Activated naive CD8-positive, alpha-beta T cell treated with anti-CD3 and anti-CD28 coated beads for 36 hours (primary cell): ENCODE measurements at regions not wholly inside any gene's neighbourhood (a gene's known extent, or its start where the extent isn't known, plus 50 kb on each side); places are given as distances from the start of the nearest gene placed in this dataset.

Experiments used
- DNase-seq: peaks from one replicate; pipeline ENCODE4 v3.0.0; 2021
- H3K27ac Mint-ChIP-seq: one replicate; pipeline ENCODE4 v1.8.0; 2022; ENCODE audit warnings: mild to moderate bottlenecking, moderate library complexity, mixed read lengths
- H3K27me3 Mint-ChIP-seq: one replicate; pipeline ENCODE4 v1.8.0; 2022; ENCODE audit warnings: mild to moderate bottlenecking, mixed read lengths
- H3K36me3 Mint-ChIP-seq: one replicate; pipeline ENCODE4 v1.8.0; 2021; ENCODE audit warnings: mild to moderate bottlenecking, mixed read lengths
- H3K4me1 Mint-ChIP-seq: one replicate; pipeline ENCODE4 v1.8.0; 2021; ENCODE audit warnings: mixed read lengths
- H3K4me3 Mint-ChIP-seq: one replicate; pipeline ENCODE4 v1.8.0; 2022; ENCODE audit warnings: mild to moderate bottlenecking, moderate library complexity, mixed read lengths
- H3K9me3 Mint-ChIP-seq: one replicate; pipeline ENCODE4 v1.8.0; 2022; ENCODE audit warnings: mixed read lengths

- DNase-seq = peak; percentile 36
- Mint-ChIP-seq H3K4me3 (no peak overlapping the region), H3K27ac (no peak overlapping the region), H3K4me1 (no peaks in the 10 kb centered on the region), H3K36me3 (no peaks in the 10 kb centered on the region), H3K9me3 (peaks cover 4% of the 10 kb centered on the region), H3K27me3 (peaks cover 21% of the 10 kb centered on the region)
Measured at GRCh38 chr22:27405672-27406388, 395.7 kb downstream of the MN1 start.

GRCh38 chr22:27406389-27406861 is 395.1 kb downstream of the MN1 start:
- DNase-seq = no peak
- peaks cover 18% of the 10 kb centered on the region for H3K27me3 Mint-ChIP-seq
- peaks cover 4% of the 10 kb centered on the region for H3K9me3 Mint-ChIP-seq
- no peaks in the 10 kb centered on the region for H3K36me3 Mint-ChIP-seq
- H3K4me3 Mint-ChIP-seq = no peak overlapping the region
- H3K27ac Mint-ChIP-seq = no peak overlapping the region
- no peaks in the 10 kb centered on the region for H3K4me1 Mint-ChIP-seq

GRCh38 chr22:27407369-27407985 is 394.1 kb downstream of the MN1 start:
- peaks cover 15% of the 10 kb centered on the region for H3K27me3 Mint-ChIP-seq
- no peak overlapping the region for H3K27ac Mint-ChIP-seq
- no peaks in the 10 kb centered on the region for H3K36me3 Mint-ChIP-seq

GRCh38 chr22:27408068-27408467 is 393.5 kb downstream of the MN1 start:
- Mint-ChIP-seq H3K9me3 (peaks cover 2% of the 10 kb centered on the region), H3K4me3 (no peak overlapping the region), H3K27ac (no peak overlapping the region), H3K4me1 (no peaks in the 10 kb centered on the region), H3K27me3 (peaks cover 14% of the 10 kb centered on the region), H3K36me3 (no peaks in the 10 kb centered on the region)
- no peak for DNase-seq

More at GRCh38 chr22:27407369-27407985, 394.1 kb downstream of the MN1 start:
- DNase-seq = no peak
- no peaks in the 10 kb centered on the region for H3K4me1 Mint-ChIP-seq
- H3K9me3 Mint-ChIP-seq = peaks cover 2% of the 10 kb centered on the region
- no peak overlapping the region for H3K4me3 Mint-ChIP-seq

GRCh38 chr22:27409299-27409698 is 392.3 kb downstream of the MN1 start:
- DNase-seq = no peak
- Mint-ChIP-seq H3K4me3 (no peak overlapping the region), H3K27ac (no peak overlapping the region), H3K9me3 (no peaks in the 10 kb centered on the region), H3K27me3 (peaks cover 14% of the 10 kb centered on the region), H3K4me1 (no peaks in the 10 kb centered on the region), H3K36me3 (no peaks in the 10 kb centered on the region)

- H3K9me3 Mint-ChIP-seq = no peaks in the 10 kb centered on the region
- H3K4me3 Mint-ChIP-seq = no peak overlapping the region
- DNase-seq = no peak
- no peaks in the 10 kb centered on the region for H3K4me1 Mint-ChIP-seq
- H3K27ac Mint-ChIP-seq = no peak overlapping the region
- peaks cover 17% of the 10 kb centered on the region for H3K27me3 Mint-ChIP-seq
- H3K36me3 Mint-ChIP-seq = no peaks in the 10 kb centered on the region
Measured at GRCh38 chr22:27412866-27413445, 388.6 kb downstream of the MN1 start.

GRCh38 chr22:27413702-27414101 is 387.9 kb downstream of the MN1 start:
- peaks cover 17% of the 10 kb centered on the region for H3K27me3 Mint-ChIP-seq
- no peak overlapping the region for H3K27ac Mint-ChIP-seq
- no peaks in the 10 kb centered on the region for H3K9me3 Mint-ChIP-seq
- DNase-seq = no peak
- H3K4me3 Mint-ChIP-seq = no peak overlapping the region
- H3K4me1 Mint-ChIP-seq = no peaks in the 10 kb centered on the region
- no peaks in the 10 kb centered on the region for H3K36me3 Mint-ChIP-seq

GRCh38 chr22:27416511-27417420 is 384.8 kb downstream of the MN1 start:
- DNase-seq = no peak
- Mint-ChIP-seq H3K9me3 (no peaks in the 10 kb centered on the region), H3K4me1 (no peaks in the 10 kb centered on the region), H3K36me3 (no peaks in the 10 kb centered on the region), H3K4me3 (no peak overlapping the region), H3K27me3 (peaks cover 39% of the 10 kb centered on the region), H3K27ac (no peak overlapping the region)

- Mint-ChIP-seq H3K27ac (no peak overlapping the region), H3K4me1 (no peaks in the 10 kb centered on the region), H3K27me3 (peaks cover 34% of the 10 kb centered on the region), H3K4me3 (no peak overlapping the region), H3K9me3 (no peaks in the 10 kb centered on the region), H3K36me3 (no peaks in the 10 kb centered on the region)
- DNase-seq = no peak
Measured at GRCh38 chr22:27417421-27417814, 384.1 kb downstream of the MN1 start.

- Mint-ChIP-seq H3K4me1 (no peaks in the 10 kb centered on the region), H3K27me3 (peaks cover 37% of the 10 kb centered on the region), H3K4me3 (no peak overlapping the region), H3K36me3 (no peaks in the 10 kb centered on the region), H3K27ac (no peak overlapping the region), H3K9me3 (no peaks in the 10 kb centered on the region)
- no peak for DNase-seq
Measured at GRCh38 chr22:27418261-27418660, 383.3 kb downstream of the MN1 start.

- Mint-ChIP-seq H3K36me3 (no peaks in the 10 kb centered on the region), H3K4me3 (no peak overlapping the region), H3K27me3 (peaks cover 37% of the 10 kb centered on the region), H3K9me3 (no peaks in the 10 kb centered on the region), H3K27ac (no peak overlapping the region), H3K4me1 (no peaks in the 10 kb centered on the region)
- DNase-seq = no peak
Measured at GRCh38 chr22:27419473-27419872, 382.1 kb downstream of the MN1 start.

- H3K27me3 Mint-ChIP-seq = peaks cover 37% of the 10 kb centered on the region
- DNase-seq = no peak
- no peaks in the 10 kb centered on the region for H3K9me3 Mint-ChIP-seq
- H3K27ac Mint-ChIP-seq = no peak overlapping the region
- no peak overlapping the region for H3K4me3 Mint-ChIP-seq
- no peaks in the 10 kb centered on the region for H3K36me3 Mint-ChIP-seq
- no peaks in the 10 kb centered on the region for H3K4me1 Mint-ChIP-seq
Measured at GRCh38 chr22:27420195-27420816, 381.2 kb downstream of the MN1 start.

GRCh38 chr22:27420817-27421361 is 380.7 kb downstream of the MN1 start:
- Mint-ChIP-seq H3K36me3 (no peaks in the 10 kb centered on the region), H3K9me3 (no peaks in the 10 kb centered on the region), H3K27ac (no peak overlapping the region), H3K4me3 (no peak overlapping the region), H3K4me1 (no peaks in the 10 kb centered on the region), H3K27me3 (peaks cover 35% of the 10 kb centered on the region)
- DNase-seq = no peak

GRCh38 chr22:27422442-27422841 is 379.1 kb downstream of the MN1 start:
- H3K27me3 Mint-ChIP-seq = peaks cover 26% of the 10 kb centered on the region
- no peak for DNase-seq
- no peak overlapping the region for H3K4me3 Mint-ChIP-seq
- no peak overlapping the region for H3K27ac Mint-ChIP-seq
- H3K36me3 Mint-ChIP-seq = no peaks in the 10 kb centered on the region
- no peaks in the 10 kb centered on the region for H3K9me3 Mint-ChIP-seq
- no peaks in the 10 kb centered on the region for H3K4me1 Mint-ChIP-seq
